Progenitor cell of endocrine pancreas (in vitro differentiated cells): ENCODE measurements at regions not wholly inside any gene's neighbourhood (a gene's known extent, or its start where the extent isn't known, plus 50 kb on each side); places are given as distances from the start of the nearest gene placed in this dataset.

ENCODE experiments used
- DNase-seq: peaks from one replicate; pipeline ENCODE4 v3.0.0; 2021; ENCODE audit warnings: low spot score; ENCODE audit not compliant: unreplicated experiment
- H3K27ac Mint-ChIP-seq: 2 replicates; pipeline ENCODE4 v1.8.0; 2021; ENCODE audit warnings: mild to moderate bottlenecking, moderate library complexity, mixed read lengths
- H3K27me3 Mint-ChIP-seq: 2 replicates; pipeline ENCODE4 v1.8.0; 2021; ENCODE audit warnings: mixed read lengths
- H3K36me3 Mint-ChIP-seq: 2 replicates; pipeline ENCODE4 v1.8.0; 2022; ENCODE audit warnings: mixed read lengths; ENCODE audit not compliant: insufficient read depth
- H3K4me1 Mint-ChIP-seq: 2 replicates; pipeline ENCODE4 v1.8.0; 2021; ENCODE audit warnings: low read depth, mixed read lengths
- H3K4me3 Mint-ChIP-seq: 2 replicates; pipeline ENCODE4 v1.8.0; 2021; ENCODE audit warnings: low read depth, mild to moderate bottlenecking, moderate library complexity, mixed read lengths
- H3K9me3 Mint-ChIP-seq: 2 replicates; pipeline ENCODE4 v1.8.0; 2021; ENCODE audit warnings: low read depth, mixed read lengths
- CTCF ChIP-seq: fragments of 200-600 bp; sonication (generic); IDR thresholded peaks from one replicate; pipeline ENCODE4 v1.5.0; 2021; ENCODE audit warnings: antibody characterized with exemption, mild to moderate bottlenecking; ENCODE audit not compliant: unreplicated experiment

GRCh38 chr5:67487862-67488261 is 291.3 kb upstream of the CD180 start:
- DNase-seq, result no peak
- TF ChIP-seq CTCF, result no peak
- Mint-ChIP-seq H3K27ac (no peak overlapping the region), H3K9me3 (peaks cover 17% of the 10 kb centered on the region), H3K27me3 (no peaks in the 10 kb centered on the region), H3K36me3 (no peaks in the 10 kb centered on the region), H3K4me1 (peaks cover 2% of the 10 kb centered on the region), H3K4me3 (no peak overlapping the region)

- Mint-ChIP-seq H3K4me1 (no peaks in the 10 kb centered on the region), H3K36me3 (no peaks in the 10 kb centered on the region), H3K27me3 (no peaks in the 10 kb centered on the region), H3K9me3 (peaks cover 10% of the 10 kb centered on the region), H3K27ac (no peak overlapping the region), H3K4me3 (no peak overlapping the region)
- TF ChIP-seq CTCF, result no peak
- DNase-seq, result no peak
These were observed 286.9 kb upstream of the CD180 start for GRCh38 chr5:67483453-67484030.

GRCh38 chr5:67481362-67481761 is 284.8 kb upstream of the CD180 start:
- Mint-ChIP-seq H3K36me3 (no peaks in the 10 kb centered on the region), H3K27ac (no peak overlapping the region), H3K9me3 (peaks cover 10% of the 10 kb centered on the region), H3K4me1 (no peaks in the 10 kb centered on the region), H3K4me3 (no peak overlapping the region), H3K27me3 (no peaks in the 10 kb centered on the region)
- TF ChIP-seq CTCF, result no peak
- no peak for DNase-seq

GRCh38 chr5:67478337-67478736 is 281.7 kb upstream of the CD180 start:
- Mint-ChIP-seq H3K27ac (no peak overlapping the region), H3K4me1 (no peaks in the 10 kb centered on the region), H3K9me3 (no peaks in the 10 kb centered on the region), H3K4me3 (no peak overlapping the region), H3K27me3 (no peaks in the 10 kb centered on the region), H3K36me3 (no peaks in the 10 kb centered on the region)
- no peak for DNase-seq
- TF ChIP-seq CTCF, result no peak

GRCh38 chr5:67476995-67477394 is 280.4 kb upstream of the CD180 start:
- no peak for DNase-seq
- Mint-ChIP-seq H3K9me3 (no peaks in the 10 kb centered on the region), H3K4me1 (peaks cover 2% of the 10 kb centered on the region), H3K36me3 (no peaks in the 10 kb centered on the region), H3K27me3 (no peaks in the 10 kb centered on the region), H3K4me3 (no peak overlapping the region), H3K27ac (no peak overlapping the region)
- no peak for TF ChIP-seq CTCF
